H1 (cell line): ENCODE measurements at regions not wholly inside any gene's neighbourhood (a gene's known extent, or its start where the extent isn't known, plus 50 kb on each side); places are given as distances from the start of the nearest gene placed in this dataset.

Experiments used
- CTCF ChIA-PET: fragments of 300-600 bp; sonication (Branson Sonifier 250); formaldehyde crosslinking; loops from one replicate; lab custom pipeline; 2021; ENCODE audit not compliant: partially characterized antibody; lab: Charles Lee
- POLR2A ChIA-PET: fragments of 300-600 bp; sonication (Branson Sonifier 250); formaldehyde crosslinking; loops from one replicate; lab custom pipeline; 2021; ENCODE audit warnings: inconsistent platforms; ENCODE audit not compliant: partially characterized antibody; lab: Charles Lee
- DNase-seq, 2 experiments: peaks; one replicate each; pipeline versions ENCODE4 v3.0.0 to v3.0.0-alpha.2; 2010 to 2022; ENCODE audit warnings: low spot score in 2 of 2, low read depth in 1 of 2, mixed read lengths in 1 of 2
- FAIRE-seq: peaks from 2 replicates; lab custom pipeline; 2011; peaks lifted over from hg19 to GRCh38; lab: Jason Lieb, UNC
- H2AFZ ChIP-seq: 2 replicates; pipeline ENCODE4 v1.8.1; 2012; ENCODE audit warnings: low read length, inconsistent platforms
- H2AK5ac ChIP-seq: 2 replicates; pipeline ENCODE4 v1.6.1; 2013; ENCODE audit warnings: low read depth, low read length
- H2BK120ac ChIP-seq: replicated peaks from 2 replicates; pipeline ENCODE3; 2013; ENCODE audit warnings: low read depth, low read length, inconsistent platforms
- H2BK12ac ChIP-seq: 2 replicates; pipeline ENCODE4 v1.6.1; 2013; ENCODE audit warnings: low read depth, low read length
- H2BK15ac ChIP-seq: 2 replicates; pipeline ENCODE4 v1.6.1; 2013; ENCODE audit warnings: low read length
- H2BK20ac ChIP-seq: 2 replicates; pipeline ENCODE4 v1.6.1; 2013; ENCODE audit warnings: low read length
- H2BK5ac ChIP-seq: 2 replicates; pipeline ENCODE4 v1.6.1; 2013; ENCODE audit warnings: low read depth, low read length
- H3K14ac ChIP-seq: 2 replicates; pipeline ENCODE4 v1.6.1; 2013; ENCODE audit warnings: inconsistent platforms; ENCODE audit not compliant: insufficient read length
- H3K18ac ChIP-seq: 2 replicates; pipeline ENCODE4 v1.6.1; 2013; ENCODE audit warnings: low read length; ENCODE audit errors: extremely low read depth
- H3K23ac ChIP-seq: 2 replicates; pipeline ENCODE4 v1.6.1; 2013; ENCODE audit warnings: inconsistent platforms; ENCODE audit not compliant: insufficient read length
- H3K23me2 ChIP-seq: 2 replicates; pipeline ENCODE4 v1.6.1; 2013; ENCODE audit warnings: low read depth, low read length
- H3K27ac ChIP-seq: 2 replicates; pipeline ENCODE4 v1.6.1; 2011; ENCODE audit warnings: low read depth, low read length, inconsistent platforms
- H3K27me3 ChIP-seq, 4 experiments: replicated peaks in 1 of 4; 1 replicate in 1 of 4; 2 replicates in 3 of 4; pipeline versions ENCODE4 v1.6.1 to v1.8.1; 2011 to 2013; ENCODE audit warnings: low read length in 3 of 4, mild to moderate bottlenecking in 3 of 4, inconsistent platforms in 2 of 4, mixed read lengths in 2 of 4, moderate library complexity in 1 of 4; ENCODE audit not compliant: control insufficient read depth in 3 of 4, insufficient read depth in 3 of 4; ENCODE audit errors: extremely low read depth in 1 of 4
- H3K36me3 ChIP-seq, 4 experiments: 2 replicates each; pipeline versions ENCODE4 v1.6.1 to v1.8.1; 2011 to 2013; ENCODE audit warnings: mild to moderate bottlenecking in 4 of 4, low read length in 3 of 4, moderate library complexity in 2 of 4, control low read depth in 1 of 4, inconsistent platforms in 1 of 4; ENCODE audit not compliant: insufficient read depth in 4 of 4, control insufficient read depth in 2 of 4
- H3K4ac ChIP-seq: replicated peaks from 2 replicates; pipeline ENCODE3; 2013; ENCODE audit warnings: low read length, low read depth, mixed read lengths, inconsistent platforms; ENCODE audit not compliant: insufficient read length
- H3K4me1 ChIP-seq, 4 experiments: replicated peaks in 1 of 4; 1 replicate in 1 of 4; 2 replicates in 3 of 4; pipeline versions ENCODE4 v1.6.1 to v1.8.1; 2011 to 2013; ENCODE audit warnings: low read length in 3 of 4, inconsistent platforms in 2 of 4, mixed read lengths in 1 of 4; ENCODE audit not compliant: insufficient read depth in 4 of 4, control insufficient read depth in 3 of 4
- H3K4me2 ChIP-seq, 2 experiments: 2 replicates each; pipeline versions ENCODE4 v1.6.1 to v1.8.1; 2011 to 2013; ENCODE audit warnings: low read depth in 2 of 2, low read length in 2 of 2, control low read depth in 1 of 2, inconsistent platforms in 1 of 2, mild to moderate bottlenecking in 1 of 2; ENCODE audit not compliant: insufficient read depth in 1 of 2
- H3K4me3 ChIP-seq, 4 experiments: fragments of 200-600, 300-600 bp in 1 of 4; sonication (generic), shearing (Covaris generic), sonication (Bioruptor Twin) in 1 of 4; 2 replicates each; pipeline versions ENCODE4 v1.5.1 to v1.8.1; 2011 to 2016; ENCODE audit warnings: low read length in 4 of 4, low read depth in 3 of 4, control low read depth in 2 of 4, inconsistent platforms in 2 of 4, mild to moderate bottlenecking in 2 of 4, mixed read lengths in 1 of 4, moderate library complexity in 1 of 4; ENCODE audit not compliant: insufficient read depth in 2 of 4; ENCODE audit errors: extremely low read depth in 1 of 4
- H3K56ac ChIP-seq: replicated peaks from 2 replicates; pipeline ENCODE3; 2013; ENCODE audit warnings: low read depth, mild to moderate bottlenecking, mixed read lengths, low read length, inconsistent platforms; ENCODE audit not compliant: insufficient read length
- H3K79me1 ChIP-seq: 2 replicates; pipeline ENCODE4 v1.6.1; 2013; ENCODE audit warnings: low read depth, low read length, control low read depth
- H3K79me2 ChIP-seq, 2 experiments: 2 replicates each; pipeline versions ENCODE4 v1.6.1 to v1.8.1; 2012 to 2013; ENCODE audit warnings: low read length in 2 of 2, mild to moderate bottlenecking in 2 of 2, inconsistent platforms in 1 of 2; ENCODE audit not compliant: insufficient read depth in 2 of 2, control insufficient read depth in 1 of 2
- H3K9ac ChIP-seq, 4 experiments: replicated peaks in 1 of 4; 1 replicate in 1 of 4; 2 replicates in 3 of 4; pipeline versions ENCODE4 v1.6.1 to v1.8.1; 2011 to 2013; ENCODE audit warnings: low read depth in 3 of 4, low read length in 3 of 4, control low read depth in 2 of 4, mild to moderate bottlenecking in 2 of 4, moderate library complexity in 2 of 4, inconsistent platforms in 1 of 4; ENCODE audit errors: extremely low read depth in 1 of 4
- H3K9me3 ChIP-seq, 2 experiments: 2 replicates each; pipeline versions ENCODE4 v1.6.1 to v1.8.1; 2012 to 2013; ENCODE audit warnings: mild to moderate bottlenecking in 2 of 2, moderate library complexity in 2 of 2, control low read depth in 1 of 2, inconsistent platforms in 1 of 2, low read depth in 1 of 2, low read length in 1 of 2, mixed read lengths in 1 of 2; ENCODE audit not compliant: insufficient read depth in 2 of 2
- H4K20me1 ChIP-seq, 2 experiments: replicated peaks in 1 of 2; 2 replicates each; pipeline versions ENCODE3 to v1.8.1; 2011 to 2013; ENCODE audit warnings: inconsistent platforms in 2 of 2, low read length in 2 of 2, mild to moderate bottlenecking in 1 of 2; ENCODE audit not compliant: insufficient read depth in 2 of 2, control insufficient read depth in 1 of 2
- H4K5ac ChIP-seq: 2 replicates; pipeline ENCODE4 v1.6.1; 2013; ENCODE audit warnings: low read length, low read depth, mixed read lengths, inconsistent platforms; ENCODE audit not compliant: insufficient read length
- H4K8ac ChIP-seq: 2 replicates; pipeline ENCODE4 v1.8.0; 2013; ENCODE audit warnings: mild to moderate bottlenecking, moderate library complexity, low read length, inconsistent platforms; ENCODE audit not compliant: insufficient read depth; ENCODE audit errors: extremely low read depth
- H4K91ac ChIP-seq: replicated peaks from 2 replicates; pipeline ENCODE3; 2013; ENCODE audit warnings: low read length, mixed read lengths, inconsistent platforms; ENCODE audit not compliant: insufficient read length
- ASH2L ChIP-seq: fragments of 200-600, 300-600 bp; sonication (generic); IDR thresholded peaks from one replicate; pipeline ENCODE4 v1.7.1; 2017; ENCODE audit warnings: low read length
- CBX5 ChIP-seq: fragments of 300-800, 300-1000 bp; sonication (generic); IDR thresholded peaks from 2 replicates; pipeline ENCODE4 v1.7.1; 2016; ENCODE audit warnings: antibody characterized with exemption, low read length, low read depth
- E2F6 ChIP-seq: IDR thresholded peaks from 2 replicates; pipeline ENCODE4 v1.6.1; 2012; ENCODE audit warnings: inconsistent platforms
- EP300 ChIP-seq, 2 experiments: IDR thresholded peaks; 1 replicate in 1 of 2; 2 replicates in 1 of 2; pipeline ENCODE4 v1.6.1; 2011 to 2012; ENCODE audit warnings: low read depth in 2 of 2, low read length in 2 of 2, mild to moderate bottlenecking in 2 of 2, borderline replicate concordance in 1 of 2, inconsistent platforms in 1 of 2, moderate library complexity in 1 of 2
- GTF2F1 ChIP-seq: IDR thresholded peaks from 2 replicates; pipeline ENCODE4 v1.6.1; 2012; ENCODE audit warnings: low read depth, low read length, improper control_type of control experiment, borderline replicate concordance
- HDAC2 ChIP-seq, 2 experiments: fragments of 300-600 bp in 1 of 2; sonication (generic) in 1 of 2; IDR thresholded peaks; 2 replicates each; pipeline ENCODE4 v1.6.1; 2011 to 2012; ENCODE audit warnings: low read depth in 2 of 2, low read length in 2 of 2, mild to moderate bottlenecking in 2 of 2, moderate library complexity in 2 of 2, borderline replicate concordance in 1 of 2, inconsistent platforms in 1 of 2
- JUN ChIP-seq: IDR thresholded peaks from 2 replicates; pipeline ENCODE4 v1.6.1; 2011; ENCODE audit warnings: low read depth, mild to moderate bottlenecking, improper control_type of control experiment, low read length
- MAX ChIP-seq: IDR thresholded peaks from 2 replicates; pipeline ENCODE4 v1.6.1; 2012; ENCODE audit warnings: inconsistent platforms
- POU5F1 ChIP-seq: IDR thresholded peaks from 2 replicates; pipeline ENCODE4 v1.6.1; 2011; ENCODE audit warnings: low read depth, mild to moderate bottlenecking, low read length, moderate library complexity
- SAP30 ChIP-seq: fragments of 300-600 bp; sonication (generic); IDR thresholded peaks from 2 replicates; pipeline ENCODE4 v1.7.1; 2012; ENCODE audit warnings: low read length, moderate library complexity, mild to moderate bottlenecking, inconsistent platforms; ENCODE audit not compliant: insufficient read depth, insufficient replicate concordance
- SP2 ChIP-seq: IDR thresholded peaks from 2 replicates; pipeline ENCODE4 v1.6.1; 2012; ENCODE audit warnings: mild to moderate bottlenecking, low read length, inconsistent platforms
- SP4 ChIP-seq: IDR thresholded peaks from 2 replicates; pipeline ENCODE4 v1.6.1; 2012; ENCODE audit warnings: low read length, inconsistent platforms
- SUZ12 ChIP-seq: fragments of 200-600 bp; sonication (generic); IDR thresholded peaks from 2 replicates; pipeline ENCODE4 v1.6.1; 2012; ENCODE audit warnings: mild to moderate bottlenecking, inconsistent platforms, low read length, moderate library complexity, mixed read lengths
- TCF12 ChIP-seq: IDR thresholded peaks from 2 replicates; pipeline ENCODE4 v1.6.1; 2011; ENCODE audit warnings: low read depth, mild to moderate bottlenecking, low read length
- WGBS, 2 experiments: shearing (Covaris generic) in 1 of 2; methylation state at CpG; one replicate each; pipeline versions ENCODE4 v1.1.6 to v1.1.7; 2013 to 2015; ENCODE audit warnings: low lambda C conversion rate in 2 of 2, mixed read lengths in 2 of 2, inconsistent platforms in 1 of 2, low coverage in 1 of 2, missing lambda C conversion rate in 1 of 2; ENCODE audit not compliant: insufficient replicate concordance in 2 of 2, insufficient coverage in 1 of 2, insufficient read length in 1 of 2; ENCODE audit errors: extremely low coverage in 1 of 2, missing lambda C conversion rate in 1 of 2; 5-methylcytosine and 5-hydroxymethylcytosine counted together

- H2BK15ac ChIP-seq = no peak overlapping the region
- no peaks in the 10 kb centered on the region for H4K20me1 ChIP-seq
- WGBS, 2 experiments = 93% methylated on average over 10 of the region's 10 CpGs; no CpG with 5 or more reads in 1 of the 2 experiments
- H4K5ac ChIP-seq = no peak overlapping the region
- no peak overlapping the region for H3K56ac ChIP-seq
- H2BK5ac ChIP-seq = no peak overlapping the region
- H2BK120ac ChIP-seq = no peak overlapping the region
- H3K9me3 ChIP-seq = no peaks in the 10 kb centered on the region
- no peak overlapping the region for H3K14ac ChIP-seq
- no peak overlapping the region for H2AFZ ChIP-seq
- H3K79me2 ChIP-seq = no peaks in the 10 kb centered on the region
- H3K27ac ChIP-seq = no peak overlapping the region
- ChIA-PET CTCF (interaction anchor here (0.6 to 1.7 kb wide), 3 partner anchors 10 to 451 kb away, joined by 3 to 5 read pairs (median 3); no protein-coding TSS in a partner anchor), POLR2A (no interaction called here)
- H4K8ac ChIP-seq = no peak overlapping the region
- no peak overlapping the region for H3K18ac ChIP-seq
- DNase-seq = no peak
- H3K23me2 ChIP-seq = no peaks in the 10 kb centered on the region
- H2AK5ac ChIP-seq = no peak overlapping the region
- no peak overlapping the region for H3K4me2 ChIP-seq
- H3K79me1 ChIP-seq = no peaks in the 10 kb centered on the region
- H3K23ac ChIP-seq = no peak overlapping the region
- H3K36me3 ChIP-seq = no peaks in the 10 kb centered on the region
- H3K4me3 ChIP-seq = no peak overlapping the region
- H3K27me3 ChIP-seq = no peaks in the 10 kb centered on the region
- no peak for FAIRE-seq
- H3K9ac ChIP-seq = no peak overlapping the region
- no peak overlapping the region for H4K91ac ChIP-seq
- H3K4me1 ChIP-seq = no peaks in the 10 kb centered on the region; a peak in 1 of 7 replicates
- no peak overlapping the region for H3K4ac ChIP-seq
- H2BK12ac ChIP-seq = no peak overlapping the region
- no peak overlapping the region for H2BK20ac ChIP-seq
- TF ChIP-seq SP2 (no peak), SP4 (no peak), TCF12 (no peak), MAX (no peak), JUN (no peak), SUZ12 (no peak), EP300 (IDR thresholded peaks at IDR 0.05; ENCODE audit: borderline replicate concordance in 1 of 2, low read depth in 2 of 2, low read length in 2 of 2) (no peak), E2F6 (no peak), ASH2L (no peak), POU5F1 (no peak), CBX5 (no peak), HDAC2 (IDR thresholded peaks at IDR 0.05; ENCODE audit: borderline replicate concordance in 1 of 2, low read depth in 2 of 2, low read length in 2 of 2) (no peak), SAP30 (no peak), GTF2F1 (no peak)
Observed at GRCh38 chr7:156505876-156506275, 134.7 kb upstream of the RNF32 start.
